Esophagus muscularis mucosa (tissue), 3 donors: ENCODE measurements at regions not wholly inside any gene's neighbourhood (a gene's known extent, or its start where the extent isn't known, plus 50 kb on each side); places are given as distances from the start of the nearest gene placed in this dataset.

ENCODE experiments used
- CTCF ChIP-seq, 3 experiments: fragments of 200-600 bp in 2 of 3; fragments of 450-650 bp in 1 of 3; sonication (generic) in 2 of 3; IDR thresholded peaks; one replicate each; pipeline ENCODE4 v1.5.1; 2017 to 2019; ENCODE audit warnings: antibody characterized with exemption in 3 of 3, mild to moderate bottlenecking in 2 of 3, moderate library complexity in 1 of 3
- POLR2A ChIP-seq: fragments of 450-650 bp; IDR thresholded peaks from one replicate; pipeline ENCODE4 v1.6.1; 2017; ENCODE audit warnings: antibody characterized with exemption, moderate library complexity, mild to moderate bottlenecking, low read depth

GRCh38 chr4:124132161-124132560, 580.4 kb downstream of the ANKRD50 start:
- TF ChIP-seq POLR2A (no peak), CTCF (IDR thresholded peaks at IDR 0.05) (no peak)
